Upper lobe of left lung (tissue), 6 donors: ENCODE measurements at regions not wholly inside any gene's neighbourhood (a gene's known extent, or its start where the extent isn't known, plus 50 kb on each side); places are given as distances from the start of the nearest gene placed in this dataset.

Experiments
- ATAC-seq, 2 donors: fragments of 200-7000 bp; cut with Tn5 transposase; one replicate each; pipeline ENCODE4 v1.9.1; 2022; ENCODE audit warnings: mild to moderate bottlenecking in 2 of 2, moderate library complexity in 2 of 2; ENCODE audit not compliant: low FRiP score in 2 of 2
- DNase-seq, 2 donors: peaks; one replicate each; pipeline ENCODE4 v3.0.0-alpha.2; 2019 to 2020
- H3K27ac ChIP-seq, 4 donors: fragments of 200-600 bp; sonication (generic); one replicate each; pipeline ENCODE4 v1.5.1; 2016 to 2019
- H3K27me3 ChIP-seq, 4 donors: fragments of 200-600 bp; sonication (generic); one replicate each; pipeline ENCODE4 v1.5.1; 2017 to 2019
- H3K36me3 ChIP-seq, 4 donors: fragments of 200-600 bp; sonication (generic); one replicate each; pipeline ENCODE4 v1.5.1; 2016 to 2019
- H3K4me1 ChIP-seq, 4 donors: fragments of 200-600 bp; sonication (generic); one replicate each; pipeline ENCODE4 v1.5.1; 2018 to 2019
- H3K4me3 ChIP-seq, 4 donors: fragments of 200-600 bp; sonication (generic); one replicate each; pipeline ENCODE4 v1.5.1; 2017 to 2019; ENCODE audit warnings: mild to moderate bottlenecking in 2 of 4, moderate library complexity in 1 of 4
- H3K9me3 ChIP-seq, 4 donors: fragments of 200-600 bp; sonication (generic); one replicate each; pipeline ENCODE4 v1.5.1; 2018 to 2019
- EP300 ChIP-seq, 4 donors: sonication (generic); formaldehyde crosslinking; IDR thresholded peaks; one replicate each; pipeline ENCODE4 v1.5.1; 2017; ENCODE audit warnings: antibody characterized with exemption in 4 of 4, control low read depth in 2 of 4
- POLR2A ChIP-seq, 4 donors: fragments of 450-650 bp; IDR thresholded peaks; one replicate each; pipeline ENCODE4 v1.5.1; 2016 to 2017; ENCODE audit warnings: antibody characterized with exemption in 4 of 4, mild to moderate bottlenecking in 2 of 4
- POLR2AphosphoS5 ChIP-seq, 2 donors: sonication (generic); formaldehyde crosslinking; IDR thresholded peaks; one replicate each; pipeline ENCODE4 v1.5.1; 2017; ENCODE audit warnings: antibody characterized with exemption in 2 of 2
- WGBS, 2 donors: methylation state at CpG; one replicate each; pipeline ENCODE4 v1.1.5; 2017 to 2018; 5-methylcytosine and 5-hydroxymethylcytosine counted together
- TF ChIP-seq, protein P1 (sequence below), 6 experiments: fragments of 450-650 bp in 4 of 6; fragments of 200-600 bp in 2 of 6; sonication (generic) in 2 of 6; IDR thresholded peaks; one replicate each; pipeline ENCODE4 v1.5.1; 2016 to 2019; ENCODE audit warnings: antibody characterized with exemption in 6 of 6
- donor health status: DM: no; HTN: no; CAD: no; lungs with moderate emphysema.
- donor health status: DM: no; HTN: yes; CAD: no; lungs with severe emphysema.

- no peak overlapping the region for H3K4me3 ChIP-seq
- TF ChIP-seq POLR2A (IDR thresholded peaks at IDR 0.05) (no peak), POLR2AphosphoS5 (IDR thresholded peaks at IDR 0.05) (no peak), EP300 (IDR thresholded peaks at IDR 0.05) (no peak)
- TF ChIP-seq, protein P1, sequence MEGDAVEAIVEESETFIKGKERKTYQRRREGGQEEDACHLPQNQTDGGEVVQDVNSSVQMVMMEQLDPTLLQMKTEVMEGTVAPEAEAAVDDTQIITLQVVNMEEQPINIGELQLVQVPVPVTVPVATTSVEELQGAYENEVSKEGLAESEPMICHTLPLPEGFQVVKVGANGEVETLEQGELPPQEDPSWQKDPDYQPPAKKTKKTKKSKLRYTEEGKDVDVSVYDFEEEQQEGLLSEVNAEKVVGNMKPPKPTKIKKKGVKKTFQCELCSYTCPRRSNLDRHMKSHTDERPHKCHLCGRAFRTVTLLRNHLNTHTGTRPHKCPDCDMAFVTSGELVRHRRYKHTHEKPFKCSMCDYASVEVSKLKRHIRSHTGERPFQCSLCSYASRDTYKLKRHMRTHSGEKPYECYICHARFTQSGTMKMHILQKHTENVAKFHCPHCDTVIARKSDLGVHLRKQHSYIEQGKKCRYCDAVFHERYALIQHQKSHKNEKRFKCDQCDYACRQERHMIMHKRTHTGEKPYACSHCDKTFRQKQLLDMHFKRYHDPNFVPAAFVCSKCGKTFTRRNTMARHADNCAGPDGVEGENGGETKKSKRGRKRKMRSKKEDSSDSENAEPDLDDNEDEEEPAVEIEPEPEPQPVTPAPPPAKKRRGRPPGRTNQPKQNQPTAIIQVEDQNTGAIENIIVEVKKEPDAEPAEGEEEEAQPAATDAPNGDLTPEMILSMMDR (IDR thresholded peaks at IDR 0.05): no peak
- H3K4me1 ChIP-seq: no peaks in the 10 kb centered on the region
- no peaks in the 10 kb centered on the region for H3K27me3 ChIP-seq
- 55 to 57% methylated on average over 2 of the region's 2 CpGs for WGBS, 2 donors
- no peaks in the 10 kb centered on the region for H3K9me3 ChIP-seq
- no peak overlapping the region for H3K27ac ChIP-seq
- DNase-seq: no peak
- no peaks in the 10 kb centered on the region for H3K36me3 ChIP-seq
- no peak for ATAC-seq
These were observed 1612.7 kb upstream of the ACO1 start for GRCh38 chr9:30771760-30772159.

- DNase-seq: peak in 1 of 2 donors; percentile 54
- H3K27ac ChIP-seq: no peak overlapping the region
- H3K4me1 ChIP-seq: no peaks in the 10 kb centered on the region
- H3K36me3 ChIP-seq: no peaks in the 10 kb centered on the region
- H3K9me3 ChIP-seq: no peaks in the 10 kb centered on the region
- no peak for ATAC-seq
- no peaks in the 10 kb centered on the region for H3K27me3 ChIP-seq
- 85 to 91% methylated on average over 10 of the region's 10 CpGs for whole genome bisulfite sequencing, 2 donors
- no peak overlapping the region for H3K4me3 ChIP-seq
- TF ChIP-seq, protein P1 (IDR thresholded peaks at IDR 0.05): no peak
- TF ChIP-seq POLR2AphosphoS5 (IDR thresholded peaks at IDR 0.05): no peak
- TF ChIP-seq POLR2A (IDR thresholded peaks at IDR 0.05): no peak
- TF ChIP-seq EP300 (IDR thresholded peaks at IDR 0.05): no peak
These were observed 1611.0 kb upstream of the ACO1 start for GRCh38 chr9:30773427-30773826.

- H3K4me1 ChIP-seq: no peaks in the 10 kb centered on the region
- TF ChIP-seq POLR2A (IDR thresholded peaks at IDR 0.05) (no peak), EP300 (IDR thresholded peaks at IDR 0.05) (no peak), POLR2AphosphoS5 (IDR thresholded peaks at IDR 0.05) (no peak)
- TF ChIP-seq, protein P1 (IDR thresholded peaks at IDR 0.05): no peak
- H3K9me3 ChIP-seq: no peaks in the 10 kb centered on the region
- no peak overlapping the region for H3K4me3 ChIP-seq
- DNase-seq (peak in 1 of 2 donors; percentile 25), ATAC-seq (no peak)
- no peaks in the 10 kb centered on the region for H3K36me3 ChIP-seq
- H3K27ac ChIP-seq: no peak overlapping the region
- no peaks in the 10 kb centered on the region for H3K27me3 ChIP-seq
- 74% methylated on average over 17 of the region's 17 CpGs for WGBS, 2 donors
These were observed 1610.1 kb upstream of the ACO1 start for GRCh38 chr9:30774326-30774725.

DNA sequence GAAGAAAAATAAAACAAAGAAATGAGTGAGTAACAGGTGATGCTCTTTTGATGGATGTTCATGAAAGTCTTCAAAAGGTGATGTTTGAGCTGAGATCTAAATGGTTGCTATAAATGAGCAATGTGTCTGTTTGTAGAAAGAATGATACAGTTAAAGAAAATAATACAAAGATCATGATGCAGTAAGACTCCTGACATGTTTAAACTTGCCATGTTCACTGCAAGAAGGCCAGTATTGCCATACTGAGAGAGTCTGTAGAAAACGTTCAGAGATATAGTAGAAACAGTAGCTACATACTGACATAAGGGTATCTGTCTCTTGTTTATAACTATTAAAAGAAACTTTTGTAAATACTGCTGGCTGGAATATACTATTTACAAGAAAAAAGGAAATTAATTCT, 1609.2 kb upstream of the ACO1 start:
- ATAC-seq (no peak), DNase-seq (no peak)
- H3K36me3 ChIP-seq: no peaks in the 10 kb centered on the region
- TF ChIP-seq POLR2A (IDR thresholded peaks at IDR 0.05) (no peak), EP300 (IDR thresholded peaks at IDR 0.05) (no peak), POLR2AphosphoS5 (IDR thresholded peaks at IDR 0.05) (no peak)
- TF ChIP-seq, protein P1 (IDR thresholded peaks at IDR 0.05): no peak
- no peak overlapping the region for H3K4me3 ChIP-seq
- no peaks in the 10 kb centered on the region for H3K9me3 ChIP-seq
- H3K4me1 ChIP-seq: no peaks in the 10 kb centered on the region
- no peak overlapping the region for H3K27ac ChIP-seq
- H3K27me3 ChIP-seq: no peaks in the 10 kb centered on the region
- 17 to 27% methylated on average over 1 of the region's 1 CpG for WGBS, 2 donors

GRCh38 chr9:30796764-30797163, 1587.7 kb upstream of the ACO1 start:
- no peaks in the 10 kb centered on the region for H3K9me3 ChIP-seq

More at GRCh38 chr9:30796764-30797163, 1587.7 kb upstream of the ACO1 start:
- H3K27me3 ChIP-seq: no peaks in the 10 kb centered on the region
- no peak overlapping the region for H3K27ac ChIP-seq
- ATAC-seq (no peak), DNase-seq (no peak)
- WGBS, 2 donors: 87 to 96% methylated on average over 1 of the region's 1 CpG
- no peak overlapping the region for H3K4me3 ChIP-seq
- H3K4me1 ChIP-seq: no peaks in the 10 kb centered on the region
- TF ChIP-seq EP300 (IDR thresholded peaks at IDR 0.05) (no peak), POLR2A (IDR thresholded peaks at IDR 0.05) (no peak), POLR2AphosphoS5 (IDR thresholded peaks at IDR 0.05) (no peak)
- TF ChIP-seq, protein P1 (IDR thresholded peaks at IDR 0.05): no peak
- no peaks in the 10 kb centered on the region for H3K36me3 ChIP-seq
